ENCODE measurements at regions not wholly inside any gene's neighbourhood (a gene's known extent, or its start where the extent isn't known, plus 50 kb on each side); places are given as distances from the start of the nearest gene placed in this dataset.

DNA sequence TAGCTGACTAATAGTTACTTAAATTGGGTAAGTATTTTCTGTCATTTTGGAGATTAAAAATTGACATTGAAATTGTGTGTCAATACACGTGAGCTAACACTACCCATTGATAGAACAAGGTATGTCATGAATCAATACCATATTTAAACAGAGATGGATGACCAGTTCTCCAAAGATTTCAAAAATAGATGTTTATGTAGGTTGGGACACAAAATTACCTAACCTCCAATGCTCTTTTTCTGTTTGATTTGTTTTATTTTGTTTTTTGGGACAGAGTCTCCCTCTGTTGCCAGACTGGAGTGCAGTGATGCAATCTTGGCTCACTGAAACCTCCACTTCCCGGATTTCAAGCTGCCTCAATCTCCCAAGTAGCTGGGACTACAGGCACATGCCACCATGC is 1491.7 kb downstream of the GRIK2 start:
- TF ChIP-seq CTCF (IDR thresholded peaks at IDR 0.05) = no peak
- no peak overlapping the region for H3K4me3 ChIP-seq
- no peak overlapping the region for H3K27ac ChIP-seq
- DNase-seq (ENCODE audit: low spot score) = no peak

DNA sequence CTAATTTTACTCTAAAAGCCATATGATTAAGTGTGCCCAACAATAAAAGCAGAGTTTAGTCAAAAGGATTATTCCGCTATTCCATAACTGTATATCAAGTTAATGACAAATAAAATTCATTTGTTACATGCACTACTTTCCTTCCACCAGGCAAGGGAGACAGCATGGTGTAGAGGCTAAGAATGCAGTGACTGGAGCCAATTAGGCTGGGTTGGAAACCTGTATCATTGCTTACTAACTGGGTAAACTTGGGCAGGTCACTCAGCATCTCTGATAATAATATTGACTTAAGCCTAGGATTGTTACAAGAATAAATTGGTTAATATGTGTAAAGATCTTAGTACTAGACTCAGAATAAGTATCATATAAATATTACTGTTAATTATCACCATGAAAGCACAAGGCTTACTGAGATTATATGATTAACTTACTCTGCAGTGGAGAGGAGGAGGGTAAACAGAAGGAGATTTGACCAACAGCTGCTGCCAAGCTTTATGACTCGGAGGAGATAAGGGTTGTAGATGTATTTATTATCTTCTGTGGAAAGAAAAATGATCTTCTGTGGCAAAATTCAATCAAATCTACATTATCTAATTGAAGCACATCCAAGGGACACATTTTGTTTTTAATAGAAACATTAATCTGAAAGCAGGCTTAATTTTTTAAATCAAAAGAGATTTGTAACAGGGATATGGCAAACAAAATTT is 1459.9 kb downstream of the GRIK2 start:
- H3K27ac ChIP-seq = no peak overlapping the region
- no peak overlapping the region for H3K4me3 ChIP-seq
- no peak for TF ChIP-seq CTCF (IDR thresholded peaks at IDR 0.05)
- DNase-seq (ENCODE audit: low spot score) = no peak

- no peak for TF ChIP-seq CTCF (IDR thresholded peaks at IDR 0.05)
- DNase-seq (ENCODE audit: low spot score) = no peak
- H3K4me3 ChIP-seq = no peak overlapping the region
- H3K27ac ChIP-seq = no peak overlapping the region
Observed at GRCh38 chr6:102848796-102849195, 1455.3 kb downstream of the GRIK2 start.

- Histone ChIP-seq H3K27ac (no peak overlapping the region), H3K4me3 (no peak overlapping the region)
- no peak for DNase-seq (ENCODE audit: low spot score)
- TF ChIP-seq CTCF (IDR thresholded peaks at IDR 0.05) = no peak
Observed at GRCh38 chr6:102848210-102848609, 1454.7 kb downstream of the GRIK2 start.

- no peak overlapping the region for H3K27ac ChIP-seq
- H3K4me3 ChIP-seq = no peak overlapping the region
- DNase-seq (ENCODE audit: low spot score) = no peak
- no peak for TF ChIP-seq CTCF (IDR thresholded peaks at IDR 0.05)
Observed at GRCh38 chr6:102841060-102841459, 1447.6 kb downstream of the GRIK2 start.

DNA sequence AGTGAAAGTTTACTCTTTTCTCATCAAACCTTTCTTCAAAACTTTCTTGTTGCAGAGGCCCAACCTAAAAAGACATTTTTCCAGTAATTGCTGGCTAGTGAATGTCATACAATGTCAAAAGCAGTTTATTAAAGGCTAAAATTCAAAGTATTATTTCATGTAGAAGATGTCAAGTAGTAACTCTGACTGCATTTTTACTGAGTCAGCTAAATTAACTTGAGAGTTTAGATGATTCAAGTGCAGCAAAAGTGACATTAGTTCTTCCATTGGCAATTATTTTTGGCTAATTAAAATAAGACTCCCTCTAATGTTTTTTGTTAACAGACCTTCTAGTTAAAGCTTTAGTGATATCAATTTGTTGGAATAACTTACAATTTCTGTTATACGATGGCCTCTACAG is 1438.5 kb downstream of the GRIK2 start:
- TF ChIP-seq CTCF (IDR thresholded peaks at IDR 0.05) = no peak
- H3K27ac ChIP-seq = no peak overlapping the region

DNA sequence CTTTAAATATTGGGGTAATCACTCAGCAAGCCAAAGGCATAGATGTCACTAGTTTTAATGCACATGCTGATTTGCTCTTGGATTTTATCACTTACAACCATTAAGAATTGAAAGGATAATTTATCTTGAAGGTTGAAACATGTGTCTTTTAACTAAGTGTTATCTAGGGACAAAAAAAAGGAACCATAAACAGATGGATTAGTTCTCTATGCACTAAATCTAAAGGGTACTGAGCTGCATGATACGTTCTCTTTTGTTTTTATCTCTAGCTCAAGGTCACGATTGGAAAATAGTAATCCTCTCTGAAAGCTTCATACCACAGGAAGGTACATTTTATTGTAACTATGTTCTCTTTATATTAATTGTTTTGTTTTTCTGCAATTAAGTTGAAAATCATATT is 1426.6 kb downstream of the GRIK2 start:
- DNase-seq (ENCODE audit: low spot score) = no peak
- H3K4me3 ChIP-seq = no peak overlapping the region
- no peak for TF ChIP-seq CTCF (IDR thresholded peaks at IDR 0.05)
- H3K27ac ChIP-seq = no peak overlapping the region

More for the DNA sequence above, 1438.5 kb downstream of the GRIK2 start:
- no peak for DNase-seq (ENCODE audit: low spot score)
- H3K4me3 ChIP-seq = no peak overlapping the region
